Effector memory CD4-positive, alpha-beta T cell (primary cell): ENCODE measurements at regions not wholly inside any gene's neighbourhood (a gene's known extent, or its start where the extent isn't known, plus 50 kb on each side); places are given as distances from the start of the nearest gene placed in this dataset.

Experiments
- DNase-seq, 3 donors: peaks; one replicate each; pipeline ENCODE4 v3.0.0-alpha.2; 2020
- H3K27ac ChIP-seq: 2 replicates; pipeline ENCODE4 v1.7.0; 2013; ENCODE audit warnings: mild to moderate bottlenecking, low read length, moderate library complexity; ENCODE audit not compliant: insufficient read depth, poor library complexity, severe bottlenecking
- H3K27me3 ChIP-seq: replicated peaks from 2 replicates; pipeline ENCODE4 v1.7.0; 2013; ENCODE audit warnings: mild to moderate bottlenecking, low read length; ENCODE audit not compliant: insufficient read depth, control insufficient read depth, poor library complexity, severe bottlenecking
- H3K36me3 ChIP-seq: 2 replicates; pipeline ENCODE4 v1.7.0; 2013; ENCODE audit warnings: mild to moderate bottlenecking, low read length, moderate library complexity; ENCODE audit not compliant: control insufficient read depth, insufficient read depth
- H3K4me1 ChIP-seq: 2 replicates; pipeline ENCODE4 v1.7.0; 2013; ENCODE audit warnings: low read length, mild to moderate bottlenecking; ENCODE audit not compliant: control insufficient read depth, insufficient read depth, poor library complexity, severe bottlenecking
- H3K4me3 ChIP-seq: 2 replicates; pipeline ENCODE4 v1.7.0; 2013; ENCODE audit warnings: low read length, low read depth, mild to moderate bottlenecking; ENCODE audit not compliant: insufficient read depth, poor library complexity, severe bottlenecking
- H3K9me3 ChIP-seq: 2 replicates; pipeline ENCODE4 v1.7.0; 2013; ENCODE audit warnings: mild to moderate bottlenecking, low read length, moderate library complexity; ENCODE audit not compliant: control insufficient read depth

DNA sequence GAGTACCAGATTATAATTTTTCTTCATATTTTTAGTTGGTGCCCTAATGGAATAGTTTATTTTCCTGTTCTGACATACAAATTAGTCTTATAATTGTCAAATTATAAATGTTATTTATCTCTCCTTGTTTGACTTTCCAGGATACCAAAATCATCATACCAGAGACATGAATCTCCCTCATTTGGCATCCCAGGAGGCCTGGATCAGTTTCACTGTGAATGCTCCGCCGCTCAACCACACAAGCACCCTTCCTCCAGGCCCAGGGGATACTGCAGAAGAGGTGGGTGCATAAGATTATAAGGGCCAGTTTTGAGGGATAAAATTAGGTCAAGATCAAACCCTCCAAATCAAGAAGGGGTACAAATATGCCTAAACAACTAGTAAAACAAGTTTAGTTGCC, 1229.3 kb downstream of the CDH12 start:
- Histone ChIP-seq H3K27me3 (no peaks in the 10 kb centered on the region), H3K4me3 (no peak overlapping the region), H3K27ac (no peak overlapping the region), H3K4me1 (no peaks in the 10 kb centered on the region), H3K36me3 (no peaks in the 10 kb centered on the region), H3K9me3 (no peaks in the 10 kb centered on the region)
- DNase-seq, result no peak

DNA sequence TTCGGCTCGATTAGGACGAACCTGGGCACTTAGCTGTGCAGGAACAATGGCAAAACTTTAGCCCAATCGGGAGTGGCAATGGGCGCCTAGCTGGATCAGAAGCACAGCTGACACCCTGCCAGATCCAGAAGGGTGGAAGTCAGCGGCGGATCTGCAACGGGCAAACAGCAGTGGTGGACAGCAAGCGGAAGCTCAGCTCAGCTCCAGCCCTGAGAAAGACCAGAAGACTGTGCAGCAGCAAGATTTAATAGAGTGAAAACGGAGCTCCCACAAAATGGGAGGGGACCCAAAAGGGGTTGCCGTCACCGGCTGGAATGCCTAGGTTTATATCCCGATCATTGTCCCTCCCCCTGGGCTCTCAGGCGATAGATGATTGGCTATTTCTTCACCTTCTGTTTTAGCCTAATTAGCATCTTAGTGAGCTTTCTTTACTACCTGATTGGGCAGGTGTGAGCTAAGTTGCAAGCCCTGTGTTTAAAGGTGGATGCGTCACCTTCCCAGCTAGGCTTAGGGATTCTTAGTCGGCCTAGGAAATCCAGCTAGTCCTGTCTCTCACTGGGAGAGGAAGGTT, 1237.9 kb downstream of the CDH12 start:
- Histone ChIP-seq H3K27ac (no peak overlapping the region), H3K4me1 (no peaks in the 10 kb centered on the region), H3K27me3 (no peaks in the 10 kb centered on the region), H3K9me3 (no peaks in the 10 kb centered on the region), H3K4me3 (no peak overlapping the region), H3K36me3 (no peaks in the 10 kb centered on the region)
- DNase-seq, result no peak

DNA sequence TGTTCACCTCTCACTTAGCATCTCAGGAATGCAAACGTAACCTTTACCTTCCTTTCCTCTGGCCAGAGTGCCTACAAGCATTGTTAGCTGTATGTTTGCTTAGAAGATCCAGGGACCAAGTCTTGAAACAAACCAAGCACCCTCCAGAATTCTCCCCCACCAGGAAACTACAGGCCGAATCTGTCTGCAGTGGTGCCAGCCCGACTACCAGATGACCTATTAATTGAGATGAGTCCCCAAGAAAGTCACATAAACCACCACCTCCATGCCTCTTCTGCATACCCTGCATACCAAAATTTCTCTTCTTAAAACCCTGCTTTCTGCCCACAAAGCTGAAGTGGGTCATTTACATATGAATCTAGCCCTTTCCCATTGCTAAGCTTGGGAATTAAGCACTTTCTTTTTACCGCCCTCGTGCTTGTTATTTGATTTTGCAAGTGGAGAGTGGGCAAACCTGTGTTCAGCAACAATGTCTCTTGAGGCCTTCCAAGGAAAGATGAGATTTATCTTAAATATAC, 1239.1 kb downstream of the CDH12 start:
- Histone ChIP-seq H3K27me3 (no peaks in the 10 kb centered on the region), H3K4me1 (no peaks in the 10 kb centered on the region)
- DNase-seq, result no peak

DNA sequence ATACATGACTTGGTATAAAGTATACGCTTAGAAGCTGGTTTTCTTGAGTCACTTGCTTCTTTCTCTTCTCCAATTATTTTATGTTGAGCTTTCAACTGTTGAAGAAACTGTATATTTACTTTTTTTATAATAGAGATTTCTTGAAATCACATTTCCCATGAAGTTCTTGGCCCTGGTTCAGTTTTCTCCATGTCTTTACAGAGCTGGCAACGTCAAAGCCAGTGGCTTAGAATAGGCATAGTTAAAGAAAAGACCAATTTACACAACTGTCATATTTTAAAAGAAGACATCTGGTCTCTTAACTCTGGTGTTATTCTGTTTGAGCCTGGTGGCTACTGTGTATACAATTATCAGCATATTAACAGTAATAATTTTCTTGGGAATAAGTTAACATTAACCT, 1249.3 kb downstream of the CDH12 start:
- no peaks in the 10 kb centered on the region for H3K27me3 ChIP-seq
- no peak for DNase-seq
- no peaks in the 10 kb centered on the region for H3K9me3 ChIP-seq
- H3K4me3 ChIP-seq, result no peak overlapping the region
- no peak overlapping the region for H3K27ac ChIP-seq
- no peaks in the 10 kb centered on the region for H3K36me3 ChIP-seq
- H3K4me1 ChIP-seq, result no peaks in the 10 kb centered on the region

More for the DNA sequence above, 1239.1 kb downstream of the CDH12 start:
- Histone ChIP-seq H3K9me3 (no peaks in the 10 kb centered on the region), H3K27ac (no peak overlapping the region), H3K4me3 (no peak overlapping the region), H3K36me3 (no peaks in the 10 kb centered on the region)

DNA sequence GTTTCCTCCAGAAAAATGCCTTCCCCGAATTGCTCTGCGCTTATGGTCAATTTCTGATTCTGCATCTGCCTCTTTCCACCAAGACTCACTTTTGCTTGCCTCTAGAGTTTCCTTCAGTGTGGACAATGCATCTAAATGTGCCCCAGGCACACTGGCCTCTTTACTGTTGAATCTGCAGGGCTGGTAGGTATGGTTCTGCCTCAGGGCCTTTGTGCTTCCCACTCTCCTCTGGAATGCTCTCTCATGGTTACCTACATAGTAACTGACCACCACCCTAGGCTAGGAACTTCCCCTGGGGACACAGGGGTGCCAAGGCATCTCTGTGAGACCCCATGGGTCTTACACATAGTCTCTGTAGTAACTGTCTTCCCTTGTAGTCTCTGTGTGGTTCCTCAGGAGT, 1258.6 kb downstream of the CDH12 start:
- no peaks in the 10 kb centered on the region for H3K4me1 ChIP-seq
- no peak overlapping the region for H3K27ac ChIP-seq
- no peaks in the 10 kb centered on the region for H3K36me3 ChIP-seq
- DNase-seq, result no peak
- no peak overlapping the region for H3K4me3 ChIP-seq
- H3K9me3 ChIP-seq, result peaks cover 3% of the 10 kb centered on the region
- H3K27me3 ChIP-seq, result no peaks in the 10 kb centered on the region

DNA sequence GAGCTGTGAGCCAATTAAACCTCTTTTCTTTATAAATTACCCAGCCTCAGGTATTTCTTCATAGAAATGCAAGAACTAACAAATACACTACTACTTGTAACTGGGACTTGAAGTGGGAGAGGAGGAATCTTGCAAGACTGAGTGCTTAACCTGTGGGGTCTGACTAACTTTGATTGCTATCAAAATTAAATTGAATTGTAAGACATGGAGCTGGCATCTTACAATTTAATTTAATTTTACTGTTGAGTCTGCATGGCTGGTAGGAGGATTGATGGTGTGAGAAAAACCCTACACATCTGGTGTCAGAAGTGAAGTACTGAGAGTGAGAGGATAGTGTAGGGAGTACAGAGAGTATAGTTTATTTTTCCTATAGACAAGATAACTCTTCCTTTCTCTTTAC, 1259.9 kb downstream of the CDH12 start:
- Histone ChIP-seq H3K4me1 (no peaks in the 10 kb centered on the region), H3K4me3 (no peak overlapping the region), H3K27me3 (no peaks in the 10 kb centered on the region), H3K36me3 (no peaks in the 10 kb centered on the region), H3K27ac (no peak overlapping the region), H3K9me3 (peaks cover 3% of the 10 kb centered on the region)
- no peak for DNase-seq

DNA sequence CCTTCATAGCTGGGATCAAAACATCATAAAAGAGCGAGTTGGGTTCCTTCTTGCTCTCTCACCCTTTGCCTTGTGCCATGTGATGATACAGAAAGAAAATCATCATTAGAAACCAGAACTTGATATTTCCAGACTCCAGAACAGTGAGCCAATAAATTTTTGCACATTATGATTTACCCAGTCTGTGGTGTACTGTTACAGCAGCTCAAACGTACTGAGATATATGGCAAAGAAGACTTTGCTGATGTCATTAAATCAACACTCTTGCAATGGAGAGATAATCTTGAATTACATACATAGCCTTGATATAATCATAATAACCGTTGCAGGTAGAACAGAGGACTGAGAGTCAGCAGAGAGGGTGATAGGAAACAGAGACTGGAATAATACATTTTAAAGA, 1271.6 kb downstream of the CDH12 start:
- Histone ChIP-seq H3K36me3 (no peaks in the 10 kb centered on the region), H3K27ac (no peak overlapping the region), H3K4me3 (no peak overlapping the region), H3K4me1 (no peaks in the 10 kb centered on the region), H3K27me3 (no peaks in the 10 kb centered on the region), H3K9me3 (no peaks in the 10 kb centered on the region)
- no peak for DNase-seq

DNA sequence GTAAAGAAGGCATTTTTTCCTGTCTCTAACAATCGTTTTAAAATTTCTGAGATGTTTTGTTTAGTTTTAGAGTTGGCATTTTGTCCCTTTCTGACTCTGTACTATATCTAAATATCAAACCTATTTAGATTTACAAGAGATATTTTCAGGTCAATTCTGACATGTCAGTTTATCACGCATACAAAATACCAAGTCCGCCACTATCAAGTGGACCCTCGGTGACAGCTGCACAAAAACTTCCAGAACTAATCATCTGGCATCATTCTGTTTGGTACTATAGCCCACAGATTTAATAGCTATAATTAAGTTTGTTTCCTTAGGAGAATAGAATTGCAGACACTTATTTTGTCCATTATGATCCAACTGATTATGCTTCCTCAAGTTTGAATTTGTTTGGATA, 1278.2 kb downstream of the CDH12 start:
- Histone ChIP-seq H3K27me3 (no peaks in the 10 kb centered on the region), H3K9me3 (no peaks in the 10 kb centered on the region), H3K4me3 (no peak overlapping the region), H3K4me1 (no peaks in the 10 kb centered on the region), H3K36me3 (no peaks in the 10 kb centered on the region), H3K27ac (no peak overlapping the region)
- no peak for DNase-seq

DNA sequence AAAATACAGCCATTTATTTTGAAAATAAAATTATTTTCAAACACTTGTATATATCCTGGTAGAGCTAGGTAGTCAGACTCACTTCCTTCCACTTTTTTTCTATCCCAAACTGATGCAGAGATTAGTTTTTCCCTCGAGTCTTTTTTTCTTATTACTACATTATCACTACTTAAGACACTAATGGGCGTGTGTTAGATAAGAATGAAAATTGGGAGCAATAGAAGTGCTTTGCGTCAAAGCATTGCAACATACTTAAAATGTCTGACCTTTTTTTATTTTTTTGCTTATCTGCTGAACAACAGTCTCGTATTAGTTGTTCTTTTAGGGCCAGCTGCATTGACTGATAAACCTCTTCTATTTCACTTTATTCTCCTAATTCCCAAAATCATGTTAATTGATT, 1278.7 kb downstream of the CDH12 start:
- Histone ChIP-seq H3K9me3 (no peaks in the 10 kb centered on the region), H3K4me1 (no peaks in the 10 kb centered on the region), H3K4me3 (no peak overlapping the region), H3K27me3 (no peaks in the 10 kb centered on the region), H3K36me3 (no peaks in the 10 kb centered on the region), H3K27ac (no peak overlapping the region)
- DNase-seq, result no peak

DNA sequence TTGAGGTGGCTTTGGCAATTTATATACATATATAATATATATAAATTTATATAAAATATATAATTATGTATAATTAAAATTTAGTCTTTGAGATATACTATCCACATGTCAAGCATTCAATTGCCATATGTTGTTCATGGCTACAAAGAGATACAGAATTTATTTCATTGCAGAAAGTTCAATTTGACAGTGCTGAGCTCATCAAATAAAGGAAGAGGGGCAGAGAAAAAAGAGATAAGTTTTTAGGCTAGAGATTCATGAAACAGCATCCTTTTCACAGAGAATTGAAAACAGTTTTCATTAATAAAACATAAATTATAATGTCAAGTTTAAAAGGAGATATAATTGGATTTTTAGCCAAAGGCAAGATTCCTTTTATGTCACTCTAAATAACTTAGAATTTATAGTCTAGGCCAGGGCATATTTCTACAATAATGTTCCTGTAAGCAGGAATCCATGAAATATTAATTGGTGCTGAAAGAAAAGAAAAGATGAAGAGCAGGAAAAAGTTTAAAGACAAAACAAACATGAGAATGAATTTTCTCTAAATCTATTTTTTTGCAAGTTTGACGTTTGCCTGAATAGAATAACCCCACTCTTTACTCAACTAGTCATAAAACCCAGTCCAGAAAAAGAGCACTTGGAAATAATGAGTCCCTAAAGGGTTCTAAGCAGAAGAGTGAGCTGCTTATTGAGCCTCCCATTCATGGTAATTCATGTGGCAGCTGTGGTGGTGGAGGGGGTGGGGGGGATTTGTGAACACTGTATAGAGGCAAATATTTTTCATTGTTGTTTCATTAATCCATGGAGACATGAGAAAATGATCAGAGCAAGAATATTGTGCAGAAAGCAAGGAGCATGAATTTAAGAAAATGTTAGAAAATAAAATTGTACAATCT, 1279.5 kb downstream of the CDH12 start:
- H3K36me3 ChIP-seq, result no peaks in the 10 kb centered on the region
- no peaks in the 10 kb centered on the region for H3K9me3 ChIP-seq
- H3K27me3 ChIP-seq, result no peaks in the 10 kb centered on the region
- H3K4me1 ChIP-seq, result no peaks in the 10 kb centered on the region
- no peak for DNase-seq
- no peak overlapping the region for H3K4me3 ChIP-seq
- no peak overlapping the region for H3K27ac ChIP-seq
